ENCODE measurements at regions not wholly inside any gene's neighbourhood (a gene's known extent, or its start where the extent isn't known, plus 50 kb on each side); places are given as distances from the start of the nearest gene placed in this dataset.

GRCh38 chr3:10763817-10764258, 52.2 kb upstream of the SLC6A11 start:
- intact Hi-C loops (cut with DNase I; ENCODE audit: low total_unique reads), result no loop called here

GRCh38 chr3:10764259-10765051, 51.6 kb upstream of the SLC6A11 start:
- H3K27ac ChIP-seq, result no peak overlapping the region
- H3K36me3 ChIP-seq, result no peaks in the 10 kb centered on the region
- H3K4me3 ChIP-seq, result no peak overlapping the region
- intact Hi-C loops (cut with DNase I; ENCODE audit: low total_unique reads), result no loop called here
- H3K27me3 ChIP-seq, result no peaks in the 10 kb centered on the region
- no peaks in the 10 kb centered on the region for H3K9me3 ChIP-seq
- TF ChIP-seq CTCF (IDR thresholded peaks at IDR 0.05), result no peak
- no peak for DNase-seq
- H3K4me1 ChIP-seq, result no peaks in the 10 kb centered on the region

More at GRCh38 chr3:10763817-10764258, 52.2 kb upstream of the SLC6A11 start:
- no peaks in the 10 kb centered on the region for H3K36me3 ChIP-seq
- TF ChIP-seq POLR2A (IDR thresholded peaks at IDR 0.05) (no peak), CTCF (IDR thresholded peaks at IDR 0.05) (no peak)
- DNase-seq, result no peak
- no peaks in the 10 kb centered on the region for H3K9me3 ChIP-seq
- H3K4me1 ChIP-seq, result no peaks in the 10 kb centered on the region
- no peak overlapping the region for H3K27ac ChIP-seq
- H3K4me3 ChIP-seq, result no peak overlapping the region
- H3K27me3 ChIP-seq, result no peaks in the 10 kb centered on the region

GRCh38 chr3:10766049-10766705, 49.9 kb upstream of the SLC6A11 start:
- H3K4me3 ChIP-seq, result no peak overlapping the region
- intact Hi-C loops (cut with DNase I; ENCODE audit: low total_unique reads), result no loop called here
- H3K4me1 ChIP-seq, result no peaks in the 10 kb centered on the region
- no peak overlapping the region for H3K27ac ChIP-seq
- H3K36me3 ChIP-seq, result no peaks in the 10 kb centered on the region
- H3K9me3 ChIP-seq, result no peaks in the 10 kb centered on the region
- DNase-seq, result no peak
- TF ChIP-seq CTCF (IDR thresholded peaks at IDR 0.05) (no peak), POLR2A (IDR thresholded peaks at IDR 0.05) (no peak)
- H3K27me3 ChIP-seq, result no peaks in the 10 kb centered on the region
